Transverse colon (tissue), 4 donors: ENCODE measurements at regions not wholly inside any gene's neighbourhood (a gene's known extent, or its start where the extent isn't known, plus 50 kb on each side); places are given as distances from the start of the nearest gene placed in this dataset.

ENCODE experiments used
- DNase-seq: peaks from one replicate; pipeline ENCODE4 v3.0.0-alpha.2; 2019
- H3K27ac ChIP-seq, 4 donors: fragments of 200-600 bp; sonication (generic); 2 replicates each; pipeline ENCODE4 v1.5.1; 2016 to 2018; ENCODE audit warnings: inconsistent platforms in 4 of 4
- H3K27me3 ChIP-seq: fragments of 200-600 bp; sonication (generic); 2 replicates; pipeline ENCODE4 v1.5.1; 2017; ENCODE audit warnings: inconsistent platforms
- H3K36me3 ChIP-seq, 4 donors: fragments of 200-600 bp; sonication (generic); 2 replicates each; pipeline ENCODE4 v1.5.1; 2017 to 2019; ENCODE audit warnings: inconsistent platforms in 4 of 4
- H3K4me1 ChIP-seq, 4 donors: fragments of 200-600 bp; sonication (generic); 2 replicates each; pipeline ENCODE4 v1.5.1; 2017 to 2020; ENCODE audit warnings: inconsistent platforms in 4 of 4
- H3K4me3 ChIP-seq, 4 donors: fragments of 200-600 bp; sonication (generic); 1 replicate in 1 of 4; 2 replicates in 3 of 4; pipeline versions ENCODE4 v1.5.1 to v1.6.1; 2017 to 2019; ENCODE audit warnings: inconsistent platforms in 4 of 4
- H3K9me3 ChIP-seq, 2 donors: fragments of 200-600 bp; sonication (generic); 2 replicates each; pipeline ENCODE4 v1.5.1; 2017 to 2019; ENCODE audit warnings: inconsistent platforms in 2 of 2
- EP300 ChIP-seq: sonication (generic); formaldehyde crosslinking; IDR thresholded peaks from one replicate; pipeline ENCODE4 v1.6.1; 2017; ENCODE audit warnings: antibody characterized with exemption, low read depth
- POLR2A ChIP-seq: fragments of 450-650 bp; IDR thresholded peaks from one replicate; pipeline ENCODE4 v1.6.1; 2016; ENCODE audit warnings: antibody characterized with exemption, mild to moderate bottlenecking, moderate library complexity
- POLR2AphosphoS5 ChIP-seq, 3 donors: sonication (generic); formaldehyde crosslinking; IDR thresholded peaks; one replicate each; pipeline ENCODE4 v1.6.1; 2016; ENCODE audit warnings: antibody characterized with exemption in 3 of 3
- WGBS, 2 donors: methylation state at CpG; one replicate each; pipeline ENCODE4 v1.1.5; 2018; ENCODE audit warnings: low coverage in 1 of 2; 5-methylcytosine and 5-hydroxymethylcytosine counted together
- in situ Hi-C, 4 donors: fragments of 200-750 bp; cut with MboI; loops; one replicate each; pipeline versions ENCODE4 v1.15.0 to v1.15.1; 2017; ENCODE audit warnings: low sequenced_read_pairs in 3 of 4, low pct_ligation_motif_present in 1 of 4, low pct_unique_long_range_greater_than_20kb in 1 of 4
- intact Hi-C: fragments of 100-400 bp; cut with DNase I; formaldehyde crosslinking; loops from one replicate; pipeline ENCODE4 v1.15.1; 2023; ENCODE audit warnings: low total_unique reads
- TF ChIP-seq, protein P1 (sequence below), 5 experiments: fragments of 200-600 bp in 3 of 5; fragments of 450-650 bp in 2 of 5; sonication (generic) in 3 of 5; IDR thresholded peaks; 1 replicate in 2 of 5; 2 replicates in 3 of 5; pipeline ENCODE4 v1.5.1; 2016 to 2017; ENCODE audit warnings: antibody characterized with exemption in 5 of 5, inconsistent platforms in 3 of 5, mild to moderate bottlenecking in 2 of 5, moderate library complexity in 1 of 5

DNA sequence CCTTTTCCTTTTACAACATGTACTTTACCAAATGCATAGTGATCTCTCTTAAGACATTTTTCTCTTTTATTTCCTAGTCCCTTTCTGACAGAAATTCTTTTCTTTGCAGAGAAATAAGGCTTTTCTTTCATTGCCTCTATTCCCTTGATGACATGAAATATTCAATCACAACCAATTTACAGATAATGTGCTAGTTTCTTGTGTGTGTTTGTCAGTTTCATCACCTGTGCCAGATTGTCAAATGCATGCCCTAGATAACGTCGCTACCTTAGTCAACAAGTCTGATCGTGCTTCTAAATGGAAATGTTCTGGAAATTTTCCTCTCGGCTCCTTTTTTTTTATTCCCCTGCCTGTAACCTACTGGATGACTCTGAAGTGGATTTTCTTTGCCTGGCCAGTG lies 478.1 kb downstream of the KLF5 start:
- intact Hi-C loops: no loop called here
- H3K36me3 ChIP-seq: no peaks in the 10 kb centered on the region
- TF ChIP-seq, protein P1, sequence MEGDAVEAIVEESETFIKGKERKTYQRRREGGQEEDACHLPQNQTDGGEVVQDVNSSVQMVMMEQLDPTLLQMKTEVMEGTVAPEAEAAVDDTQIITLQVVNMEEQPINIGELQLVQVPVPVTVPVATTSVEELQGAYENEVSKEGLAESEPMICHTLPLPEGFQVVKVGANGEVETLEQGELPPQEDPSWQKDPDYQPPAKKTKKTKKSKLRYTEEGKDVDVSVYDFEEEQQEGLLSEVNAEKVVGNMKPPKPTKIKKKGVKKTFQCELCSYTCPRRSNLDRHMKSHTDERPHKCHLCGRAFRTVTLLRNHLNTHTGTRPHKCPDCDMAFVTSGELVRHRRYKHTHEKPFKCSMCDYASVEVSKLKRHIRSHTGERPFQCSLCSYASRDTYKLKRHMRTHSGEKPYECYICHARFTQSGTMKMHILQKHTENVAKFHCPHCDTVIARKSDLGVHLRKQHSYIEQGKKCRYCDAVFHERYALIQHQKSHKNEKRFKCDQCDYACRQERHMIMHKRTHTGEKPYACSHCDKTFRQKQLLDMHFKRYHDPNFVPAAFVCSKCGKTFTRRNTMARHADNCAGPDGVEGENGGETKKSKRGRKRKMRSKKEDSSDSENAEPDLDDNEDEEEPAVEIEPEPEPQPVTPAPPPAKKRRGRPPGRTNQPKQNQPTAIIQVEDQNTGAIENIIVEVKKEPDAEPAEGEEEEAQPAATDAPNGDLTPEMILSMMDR (IDR thresholded peaks at IDR 0.05): no peak
- no peak for TF ChIP-seq EP300
- no peak for TF ChIP-seq POLR2A
- no peak for TF ChIP-seq POLR2AphosphoS5 (IDR thresholded peaks at IDR 0.05)
- no peaks in the 10 kb centered on the region for H3K9me3 ChIP-seq
- H3K27ac ChIP-seq: no peak overlapping the region
- in situ Hi-C loops: no loop called here
- no peak overlapping the region for H3K4me3 ChIP-seq
- WGBS, 2 donors: 83 to 87% methylated on average over 3 to 4 of the region's 4 CpGs
- H3K27me3 ChIP-seq: no peaks in the 10 kb centered on the region
- peaks cover 0 to 7% (median 0%) of the 10 kb centered on the region in 4 donors for H3K4me1 ChIP-seq
- no peak for DNase-seq

DNA sequence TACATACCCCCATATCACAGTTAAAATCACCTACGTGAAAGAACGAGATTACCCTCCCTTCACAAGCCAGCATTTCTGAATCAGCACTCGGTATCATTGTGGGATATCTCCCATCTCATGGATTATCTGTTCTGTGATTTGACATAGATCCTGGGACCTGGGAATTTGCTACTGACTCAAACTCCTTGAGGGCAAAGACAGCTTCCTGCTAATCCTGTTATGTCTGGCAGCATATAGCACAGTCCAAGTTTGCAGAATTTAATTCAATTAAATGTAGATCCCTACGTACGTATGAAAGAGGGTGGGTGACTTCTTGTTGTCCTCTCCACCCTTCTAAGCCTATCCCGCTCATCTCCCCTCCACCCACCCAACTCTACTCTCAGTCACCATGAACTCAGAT lies 476.5 kb downstream of the KLF5 start:
- H3K4me3 ChIP-seq: no peak overlapping the region
- intact Hi-C loops (no loop called here), in situ Hi-C loops (no loop called here)
- no peaks in the 10 kb centered on the region for H3K36me3 ChIP-seq
- TF ChIP-seq POLR2AphosphoS5 (IDR thresholded peaks at IDR 0.05) (no peak), POLR2A (no peak), EP300 (no peak)
- TF ChIP-seq, protein P1 (IDR thresholded peaks at IDR 0.05): no peak
- H3K27ac ChIP-seq: no peak overlapping the region
- DNase-seq: no peak
- 88 to 92% methylated on average over 6 of the region's 6 CpGs for WGBS, 2 donors
- no peaks in the 10 kb centered on the region for H3K9me3 ChIP-seq
- peaks cover 0 to 7% (median 0%) of the 10 kb centered on the region in 4 donors for H3K4me1 ChIP-seq
- H3K27me3 ChIP-seq: no peaks in the 10 kb centered on the region

DNA sequence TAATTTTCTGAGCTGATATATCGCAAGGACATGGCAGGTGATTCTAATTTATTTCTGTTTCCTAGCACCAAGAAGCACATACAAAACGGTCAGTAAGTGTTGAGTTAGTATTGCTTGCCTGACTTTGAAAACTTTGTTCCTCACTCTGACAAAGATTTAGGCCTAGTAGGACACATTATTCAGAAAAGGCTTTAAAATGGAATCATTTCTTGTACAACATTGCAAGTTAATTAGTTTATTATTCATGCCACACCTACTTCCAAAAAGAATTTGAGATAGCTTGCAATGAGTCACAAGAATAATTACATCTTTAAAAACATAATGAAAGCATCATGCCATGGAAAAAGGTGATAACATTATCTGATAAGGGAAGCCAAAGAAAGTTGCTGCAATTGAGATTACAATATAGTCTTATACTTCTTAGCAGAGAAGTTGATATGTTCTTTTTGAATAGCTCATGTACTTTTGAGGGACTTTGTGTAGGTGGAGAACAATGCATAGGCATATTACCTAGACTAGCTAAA lies 474.2 kb downstream of the KLF5 start:
- H3K36me3 ChIP-seq: no peaks in the 10 kb centered on the region
- in situ Hi-C loops (no loop called here), intact Hi-C loops (no loop called here)
- peaks cover 0 to 7% (median 0%) of the 10 kb centered on the region in 4 donors for H3K4me1 ChIP-seq
- no peak overlapping the region for H3K27ac ChIP-seq
- 63 to 67% methylated on average over 1 to 2 of the region's 2 CpGs for WGBS, 2 donors
- H3K9me3 ChIP-seq: no peaks in the 10 kb centered on the region
- DNase-seq: no peak
- no peaks in the 10 kb centered on the region for H3K27me3 ChIP-seq
- no peak for TF ChIP-seq POLR2A
- TF ChIP-seq, protein P1 (IDR thresholded peaks at IDR 0.05): no peak
- TF ChIP-seq EP300: no peak
- no peak for TF ChIP-seq POLR2AphosphoS5 (IDR thresholded peaks at IDR 0.05)
- no peak overlapping the region for H3K4me3 ChIP-seq

DNA sequence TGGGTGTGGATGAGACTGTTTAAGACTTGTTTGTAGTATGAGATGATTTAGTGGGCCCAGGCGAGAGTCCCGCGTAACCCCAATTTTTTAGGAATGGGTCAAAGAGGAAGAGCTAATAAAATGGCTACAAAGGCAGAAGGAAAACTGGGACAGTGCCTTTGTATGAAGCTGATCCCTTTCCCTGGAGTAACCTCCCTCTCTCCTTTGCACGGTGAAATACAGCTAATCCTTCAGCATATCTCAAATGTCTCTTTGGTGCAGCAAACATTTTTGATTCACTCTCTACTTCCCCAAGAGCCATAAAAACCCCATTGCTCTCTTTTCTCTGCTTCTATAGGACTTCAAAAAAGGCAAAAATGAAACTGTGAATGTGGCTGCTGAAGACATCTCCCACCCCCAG lies 473.8 kb downstream of the KLF5 start:
- Histone ChIP-seq H3K36me3 (no peaks in the 10 kb centered on the region), H3K4me3 (no peak overlapping the region), H3K27ac (no peak overlapping the region), H3K9me3 (no peaks in the 10 kb centered on the region), H3K27me3 (no peaks in the 10 kb centered on the region), H3K4me1 (peaks cover 0 to 7% (median 0%) of the 10 kb centered on the region in 4 donors)
- DNase-seq: no peak
- in situ Hi-C loops: no loop called here
- intact Hi-C loops: no loop called here
- WGBS, 2 donors: 94 to 100% methylated on average over 4 of the region's 4 CpGs
- TF ChIP-seq POLR2A (no peak), POLR2AphosphoS5 (IDR thresholded peaks at IDR 0.05) (no peak), EP300 (no peak)
- TF ChIP-seq, protein P1 (IDR thresholded peaks at IDR 0.05): no peak
